HuH-7.5 (cell line): ENCODE measurements at regions not wholly inside any gene's neighbourhood (a gene's known extent, or its start where the extent isn't known, plus 50 kb on each side); places are given as distances from the start of the nearest gene placed in this dataset.

ENCODE experiments used
- DNase-seq: peaks from one replicate; pipeline ENCODE4 v3.0.0; 2011; ENCODE audit warnings: low spot score

GRCh38 chr4:145346081-145346480 is 135.6 kb upstream of the SMAD1 start:
- no peak for DNase-seq

DNA sequence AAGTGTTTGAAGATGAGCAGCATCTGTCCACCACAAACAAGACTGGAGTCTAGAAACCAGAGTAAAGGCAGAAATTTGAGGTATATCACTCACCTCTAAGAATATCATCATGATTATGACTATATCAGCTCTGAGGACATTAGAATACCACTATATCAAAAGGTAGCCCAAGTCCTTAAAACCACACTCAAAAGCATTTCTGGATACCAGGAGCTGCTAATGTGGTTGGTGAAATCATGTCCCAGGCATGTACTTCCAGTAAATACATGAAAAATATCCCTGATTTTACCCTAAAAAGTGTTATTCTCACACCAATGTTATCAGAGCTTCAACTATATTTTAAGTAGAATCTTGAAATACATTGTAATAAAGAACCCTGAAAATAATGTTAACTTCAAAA is 136.3 kb upstream of the SMAD1 start:
- DNase-seq, result no peak

DNA sequence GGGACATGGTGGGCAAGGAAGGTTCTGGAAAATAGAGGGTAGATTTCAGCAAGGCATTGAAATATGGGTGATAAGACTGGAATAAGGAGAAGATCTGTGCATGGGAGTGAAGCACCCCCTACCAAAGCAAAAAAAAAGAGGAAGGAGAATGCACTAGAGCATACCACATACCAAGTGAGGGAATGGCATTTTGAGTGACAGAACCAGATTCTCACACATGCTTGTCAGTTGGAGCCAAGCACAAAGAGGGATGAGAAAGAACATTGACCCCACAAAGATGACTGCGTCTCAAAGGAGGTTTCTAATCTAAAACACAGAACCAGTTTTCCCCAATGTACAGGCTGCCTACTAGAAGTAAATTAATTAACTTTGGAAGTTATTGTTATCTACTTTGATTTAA is 140.3 kb upstream of the SMAD1 start:
- DNase-seq, result no peak

DNA sequence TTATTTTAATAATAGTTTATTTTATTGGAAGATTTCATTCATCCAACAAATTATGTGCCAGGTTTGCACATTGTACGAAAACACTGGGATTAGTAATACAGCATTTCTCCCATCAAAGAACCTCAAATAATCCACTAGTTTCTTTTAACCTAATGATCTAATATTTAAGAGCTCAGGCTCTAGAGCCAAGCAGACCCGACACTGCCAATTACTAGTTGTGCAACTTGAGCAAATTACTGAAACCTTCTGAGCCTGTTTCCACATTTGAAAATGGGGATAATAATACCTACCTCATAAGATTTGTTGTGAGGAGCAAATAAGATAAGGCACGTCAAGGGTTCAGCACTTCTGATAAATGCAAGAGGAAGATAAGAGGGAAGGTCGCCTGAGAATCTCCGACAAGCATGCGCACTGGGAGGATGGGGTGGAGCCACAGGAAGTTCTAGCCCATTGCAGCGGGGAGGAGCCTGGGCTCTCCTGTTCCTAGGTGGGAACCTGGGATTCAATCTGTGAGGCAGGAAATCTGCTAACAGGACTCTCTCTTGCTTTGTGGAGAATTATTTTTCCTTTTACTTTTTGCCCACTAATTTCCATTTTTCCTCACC is 141.5 kb upstream of the SMAD1 start:
- peak; percentile 13 for DNase-seq

DNA sequence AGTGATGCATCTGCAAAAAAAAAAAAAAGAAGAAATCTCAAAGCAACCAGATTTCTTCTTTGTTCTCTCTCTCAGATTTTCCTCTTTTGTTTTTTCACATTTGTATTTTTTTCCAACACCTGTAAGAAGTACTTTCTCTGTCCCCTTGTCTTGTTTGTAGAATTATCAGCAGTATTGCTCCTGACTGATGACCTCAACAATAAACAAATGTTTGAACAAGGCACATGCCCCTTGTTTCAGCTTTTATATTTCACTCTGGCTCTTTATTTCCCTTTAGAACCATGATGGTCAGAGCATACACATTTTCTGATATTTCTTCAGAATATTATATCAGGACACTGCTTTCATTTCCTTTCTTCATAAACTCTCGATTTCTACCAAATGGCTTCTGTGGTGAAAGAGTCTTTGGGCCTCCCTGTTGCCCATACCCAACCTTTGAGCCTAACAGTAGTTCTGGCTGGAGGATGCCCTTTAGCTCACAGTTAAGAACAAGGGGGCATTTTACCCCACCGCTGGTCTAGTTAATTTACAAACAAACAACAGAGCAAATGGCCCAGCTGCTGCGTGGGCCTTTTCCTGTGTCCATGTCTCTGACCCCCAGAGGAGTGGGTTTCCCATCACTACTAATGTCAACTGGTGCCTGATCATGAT is 142.5 kb upstream of the SMAD1 start:
- no peak for DNase-seq

DNA sequence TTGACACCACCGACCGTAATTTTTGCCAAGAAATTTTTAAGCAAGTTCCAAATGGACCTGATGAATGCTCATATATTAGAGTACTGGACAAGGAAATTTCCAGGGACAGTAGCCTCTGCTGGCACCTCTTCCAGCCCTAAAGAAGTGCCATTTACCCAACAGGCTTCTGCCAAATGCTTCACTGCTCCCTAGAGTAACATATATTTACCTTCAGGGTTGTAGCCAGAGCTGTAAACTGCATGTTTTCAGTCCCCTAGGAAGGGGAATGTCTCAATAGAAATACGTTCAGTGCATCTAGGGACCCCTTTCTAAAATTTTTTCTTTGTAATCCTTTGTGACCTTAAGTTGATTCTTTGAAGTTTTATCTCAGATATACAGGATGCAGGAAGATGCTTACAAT is 143.1 kb upstream of the SMAD1 start:
- DNase-seq, result no peak

DNA sequence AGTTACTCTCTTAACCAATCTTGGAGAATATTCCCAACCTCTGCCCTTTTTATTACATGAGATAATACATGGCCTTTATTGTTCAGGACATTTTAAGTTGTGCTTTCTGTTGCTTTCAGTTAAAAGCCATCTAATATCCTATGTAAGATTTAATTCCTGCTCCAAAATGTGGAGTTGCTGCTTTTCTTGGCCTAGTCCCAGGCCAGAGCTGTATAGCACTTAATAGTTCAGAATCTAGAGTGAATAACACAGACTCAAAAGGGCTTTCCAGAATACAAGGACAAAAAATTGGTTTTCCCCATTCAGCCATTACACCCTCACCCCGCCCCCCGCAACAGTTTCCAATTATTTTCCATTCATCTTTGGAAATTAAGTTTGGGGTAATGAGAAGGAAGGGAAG is 144.3 kb upstream of the SMAD1 start:
- no peak for DNase-seq

- DNase-seq, result no peak
Observed at GRCh38 chr4:145333786-145334185, 147.9 kb upstream of the SMAD1 start.

DNA sequence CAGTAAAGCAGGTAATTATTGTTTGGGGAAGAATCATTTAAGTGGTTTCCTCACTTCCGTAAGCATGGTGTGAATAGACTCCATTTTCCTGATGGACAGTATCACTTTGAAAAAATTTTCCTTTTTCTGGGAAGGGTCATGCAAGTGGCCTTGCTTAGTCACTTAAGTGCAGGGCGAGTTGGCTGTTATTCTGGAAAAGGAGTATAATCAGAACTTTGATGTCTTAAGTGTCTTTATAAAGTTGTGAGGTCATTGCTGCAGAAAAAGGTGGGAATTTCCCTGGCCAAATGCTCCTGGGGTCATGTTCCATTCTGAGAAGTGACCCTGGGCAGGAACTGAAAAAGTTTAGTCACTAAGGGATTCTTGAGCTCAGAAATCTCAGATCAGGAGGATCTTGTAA is 146.1 kb upstream of the OTUD4 start:
- no peak for DNase-seq

GRCh38 chr4:145324161-145324560 is 143.8 kb upstream of the OTUD4 start:
- DNase-seq, result no peak

DNA sequence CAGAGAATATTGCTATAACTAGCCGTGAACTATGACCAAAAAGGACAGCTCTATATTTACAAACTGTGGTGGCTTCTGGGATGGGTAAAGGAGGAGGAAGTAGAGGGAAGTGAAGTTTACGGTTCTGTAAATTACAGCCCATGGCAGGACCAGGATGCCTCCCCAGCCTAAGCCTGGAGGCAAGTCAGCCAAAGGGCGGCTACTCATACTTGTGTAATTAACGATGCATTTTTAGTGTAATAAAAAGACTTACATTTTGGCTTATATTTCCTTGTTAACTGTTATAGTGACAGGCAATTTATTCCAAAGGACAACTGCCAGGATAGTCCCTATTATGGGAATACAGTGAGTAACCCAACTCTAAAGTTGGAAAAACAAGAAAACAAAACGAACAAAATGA is 139.9 kb upstream of the OTUD4 start:
- DNase-seq, result no peak

DNA sequence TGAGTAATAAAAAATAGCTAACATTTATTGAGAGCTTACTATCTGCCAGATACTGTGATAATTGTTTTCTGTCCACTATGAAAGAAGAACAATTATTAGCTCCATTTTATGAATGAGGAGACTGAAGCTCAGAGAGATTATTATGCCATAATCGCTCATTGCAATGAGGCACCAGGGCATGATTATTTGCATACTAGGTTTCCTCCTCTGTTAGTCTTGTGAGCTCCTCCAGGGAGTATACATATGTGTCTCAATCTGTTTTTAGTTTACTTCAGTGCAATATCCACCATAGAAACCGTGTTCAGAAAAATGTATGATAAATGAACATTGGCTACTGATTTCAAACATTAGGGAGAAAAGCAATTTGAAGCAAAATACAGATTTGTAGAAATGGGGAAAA is 139.4 kb upstream of the OTUD4 start:
- no peak for DNase-seq

GRCh38 chr4:145316897-145317574 is 136.6 kb upstream of the OTUD4 start:
- no peak for DNase-seq

GRCh38 chr4:145315811-145316225 is 135.4 kb upstream of the OTUD4 start:
- DNase-seq, result no peak

DNA sequence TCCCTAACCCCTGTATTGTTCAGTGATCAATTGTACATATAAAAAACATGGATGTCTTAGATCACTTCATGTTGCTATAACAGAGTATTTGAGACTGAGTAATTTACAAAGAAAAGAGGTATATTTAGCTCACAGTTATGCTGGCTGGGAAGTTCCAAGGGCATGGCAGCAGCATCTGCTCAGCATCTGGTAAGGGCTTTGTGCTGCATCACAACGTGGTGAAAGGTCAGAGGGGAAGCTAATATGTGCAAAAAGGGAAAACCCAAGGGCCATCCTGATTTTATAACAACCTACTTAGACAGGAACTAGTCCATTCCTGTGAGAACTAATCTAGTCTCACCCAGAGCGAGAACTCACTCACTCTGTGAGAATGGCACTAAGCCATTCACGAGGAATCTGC is 128.2 kb upstream of the OTUD4 start:
- DNase-seq, result no peak

- DNase-seq, result no peak
Observed at GRCh38 chr4:145307763-145308430, 127.5 kb upstream of the OTUD4 start.

GRCh38 chr4:145307120-145307519 is 126.7 kb upstream of the OTUD4 start:
- no peak for DNase-seq

DNA sequence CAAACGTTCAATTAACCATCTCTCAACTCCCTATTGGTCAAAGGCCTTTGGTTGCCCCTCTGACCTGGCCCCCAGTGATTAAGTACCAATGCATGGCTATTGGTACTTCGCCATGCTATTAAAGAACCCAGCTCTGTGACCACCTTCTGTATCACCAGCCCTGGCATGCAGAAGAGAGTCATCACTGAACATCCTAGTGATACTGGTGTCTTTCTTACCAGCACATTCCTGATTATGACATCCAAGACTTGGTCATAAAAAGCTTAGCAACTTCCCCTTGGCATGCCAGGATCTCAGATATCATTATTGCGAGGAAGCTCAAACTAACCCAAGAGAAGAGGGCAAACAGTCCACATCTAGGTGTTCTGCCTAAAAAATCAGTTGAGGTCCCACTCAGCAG is 122.3 kb upstream of the OTUD4 start:
- no peak for DNase-seq

DNA sequence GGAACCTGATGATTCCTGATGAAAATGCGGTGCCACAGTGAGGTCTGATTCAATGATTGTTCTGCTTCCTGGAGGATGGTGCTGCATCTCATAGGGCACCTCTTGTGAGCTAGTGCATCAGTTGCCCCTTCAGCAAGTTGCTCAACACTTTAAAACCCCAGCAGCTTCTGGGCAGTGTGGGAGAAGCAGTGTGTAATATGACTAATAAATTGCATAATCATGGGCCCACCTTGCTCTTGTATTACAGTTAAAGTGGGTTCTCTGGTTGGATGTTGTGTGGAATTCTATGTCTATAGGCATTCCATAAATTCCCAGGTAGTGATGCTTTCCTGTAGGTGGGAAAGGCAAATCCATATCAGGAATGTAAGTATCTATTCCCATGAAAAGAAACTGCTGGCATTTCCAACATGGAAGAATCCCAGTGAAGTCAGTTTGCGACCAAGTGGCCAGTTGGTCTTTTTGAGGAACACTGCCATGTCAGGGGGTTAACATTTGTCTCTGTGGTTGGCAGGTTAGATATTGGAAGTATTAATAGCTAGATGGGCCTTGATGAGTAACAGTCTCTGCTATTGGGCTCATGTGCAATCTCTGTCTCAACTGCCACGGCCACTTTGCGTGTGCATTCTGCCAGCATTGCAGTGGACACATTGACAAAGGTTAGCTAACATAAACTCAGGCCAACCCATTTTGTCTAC is 121.1 kb upstream of the OTUD4 start:
- no peak for DNase-seq

DNA sequence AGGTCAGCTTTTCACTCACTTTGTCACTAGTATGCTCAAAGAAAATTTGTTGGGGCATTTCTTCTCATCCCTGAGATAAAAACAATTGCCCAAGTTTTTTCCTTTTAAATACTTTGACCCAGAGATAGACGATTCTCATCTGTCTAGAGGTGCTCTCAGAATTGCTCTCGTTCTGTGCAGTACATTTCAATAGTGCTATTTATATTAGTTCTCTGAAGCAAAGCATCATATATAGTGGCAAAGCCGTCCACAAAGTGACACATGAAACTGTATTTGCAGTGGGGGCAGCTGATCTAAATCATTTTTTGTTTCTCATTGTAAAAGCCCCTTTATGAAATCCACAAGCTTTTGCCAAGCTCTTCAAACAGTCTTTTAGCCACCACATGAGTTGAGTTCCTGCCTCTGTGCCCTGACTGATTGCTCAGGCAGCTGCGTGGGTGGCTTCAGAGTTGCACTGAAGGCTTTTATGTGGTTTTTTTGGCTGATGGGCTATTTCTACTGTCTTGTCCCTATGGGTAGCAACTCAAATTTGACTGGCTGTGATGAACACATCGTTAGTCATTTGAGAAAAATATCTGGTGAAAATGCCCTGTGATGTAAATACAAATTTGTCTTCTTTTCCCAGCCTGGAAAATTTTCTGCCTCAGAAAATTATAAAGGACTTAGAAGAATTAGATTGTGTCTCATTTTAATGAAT is 119.1 kb upstream of the OTUD4 start:
- no peak for DNase-seq

DNA sequence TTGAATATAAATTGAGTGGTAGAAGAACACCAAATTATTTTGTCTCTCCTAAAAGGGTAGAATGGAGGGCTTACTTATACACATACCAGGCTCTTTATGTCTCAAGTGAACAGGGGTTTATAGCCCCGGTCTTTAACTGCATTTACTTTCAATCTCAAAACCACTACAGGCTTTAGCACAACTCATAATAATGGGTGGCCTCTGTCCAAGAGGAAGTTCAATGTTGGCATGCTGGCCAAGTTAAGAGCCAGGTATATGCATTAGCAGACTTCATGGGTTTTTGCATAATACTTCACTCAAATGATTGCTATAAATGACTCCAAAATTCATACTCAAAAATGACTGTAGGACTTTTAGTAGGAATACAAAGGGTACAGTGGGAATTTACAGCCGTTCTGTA is 118.5 kb upstream of the OTUD4 start:
- DNase-seq, result no peak

- DNase-seq, result no peak
Observed at GRCh38 chr4:145297556-145297955, 117.2 kb upstream of the OTUD4 start.
